Adipocyte (in vitro differentiated cells): ENCODE measurements at regions not wholly inside any gene's neighbourhood (a gene's known extent, or its start where the extent isn't known, plus 50 kb on each side); places are given as distances from the start of the nearest gene placed in this dataset.
"Not testable (repeated sequence)": the region's sequence is repeated elsewhere in the genome, so short reads cannot be mapped to it uniquely, and the experiment has no call there.

Experiments
- DNase-seq: peaks from one replicate; pipeline ENCODE4 v3.0.0-alpha.2; 2015; ENCODE audit warnings: low read depth
- H3K27me3 ChIP-seq: replicated peaks from 2 replicates; pipeline ENCODE4 v1.7.0; 2013; ENCODE audit warnings: mild to moderate bottlenecking, low read length, moderate library complexity; ENCODE audit not compliant: control insufficient read depth, insufficient read depth
- H3K36me3 ChIP-seq: 2 replicates; pipeline ENCODE4 v1.7.0; 2013; ENCODE audit warnings: low read length, mild to moderate bottlenecking, moderate library complexity; ENCODE audit not compliant: control insufficient read depth, insufficient read depth, severe bottlenecking
- H3K4me1 ChIP-seq: 2 replicates; pipeline ENCODE4 v1.7.0; 2013; ENCODE audit warnings: mild to moderate bottlenecking, low read length, moderate library complexity; ENCODE audit not compliant: control insufficient read depth, insufficient read depth
- H3K4me3 ChIP-seq: 2 replicates; pipeline ENCODE4 v1.7.0; 2013; ENCODE audit warnings: mild to moderate bottlenecking, low read length, moderate library complexity
- H3K9ac ChIP-seq: 2 replicates; pipeline ENCODE4 v1.7.0; 2013; ENCODE audit warnings: mild to moderate bottlenecking, low read length, moderate library complexity
- H3K9me3 ChIP-seq: 2 replicates; pipeline ENCODE4 v1.7.0; 2013; ENCODE audit warnings: mild to moderate bottlenecking, low read length, moderate library complexity; ENCODE audit not compliant: control insufficient read depth

DNA sequence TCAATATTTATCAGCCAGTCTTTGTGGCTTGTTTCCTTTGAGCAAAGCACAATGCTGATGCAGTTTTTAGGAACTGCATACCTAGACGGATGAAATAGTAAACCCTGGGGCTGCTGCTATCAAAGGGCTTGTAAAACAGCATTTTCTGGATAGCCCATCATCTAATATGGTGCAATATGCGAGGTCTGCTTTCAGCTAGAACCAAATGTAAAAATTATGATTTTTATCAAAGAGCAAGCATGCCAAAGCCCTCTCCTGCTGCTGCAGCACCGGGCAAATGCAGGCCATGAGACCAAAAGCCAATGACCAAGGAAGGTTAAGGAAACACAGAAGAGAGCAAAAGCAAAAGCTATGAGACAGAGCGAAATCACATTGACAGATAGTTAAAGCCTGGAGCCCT is 1000.4 kb downstream of the MAT2B start:
- H3K4me3 ChIP-seq, result no peak overlapping the region
- H3K9me3 ChIP-seq, result no peaks in the 10 kb centered on the region
- no peaks in the 10 kb centered on the region for H3K36me3 ChIP-seq
- no peaks in the 10 kb centered on the region for H3K27me3 ChIP-seq
- DNase-seq, result no peak
- H3K4me1 ChIP-seq, result peaks cover 17% of the 10 kb centered on the region
- H3K9ac ChIP-seq, result no peak overlapping the region

DNA sequence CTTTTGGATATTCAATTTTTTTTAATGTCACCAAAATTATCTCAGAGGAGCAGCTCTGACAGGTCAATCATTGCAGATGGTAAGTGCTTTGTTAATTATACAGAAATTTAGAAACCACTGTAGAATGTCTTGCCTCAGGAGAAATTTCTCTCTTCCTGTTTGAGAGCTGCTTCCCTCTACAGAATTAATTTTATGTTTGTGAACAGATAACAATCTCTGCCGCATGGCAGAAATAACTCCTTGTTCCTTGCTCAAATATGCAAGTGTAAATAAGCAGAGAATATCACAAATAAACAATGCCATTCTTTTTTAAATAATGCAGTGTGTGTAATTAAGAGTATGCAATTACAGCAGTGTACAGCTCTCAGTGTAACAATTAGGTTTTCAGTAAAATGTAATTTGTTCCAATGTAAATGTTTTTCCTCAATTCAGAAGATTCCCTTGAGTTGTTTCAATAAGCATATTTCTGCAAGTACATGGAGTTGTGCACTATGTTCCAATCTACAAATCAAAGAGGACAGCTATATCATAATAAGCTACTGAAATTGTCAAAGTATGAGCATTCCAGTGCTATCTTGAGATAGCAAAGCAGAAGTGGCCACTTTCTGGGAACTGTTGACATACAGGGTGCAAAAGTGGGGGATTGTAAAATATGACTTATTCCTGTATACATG is 1012.8 kb downstream of the MAT2B start:
- Histone ChIP-seq H3K4me1 (peaks cover 4% of the 10 kb centered on the region), H3K36me3 (no peaks in the 10 kb centered on the region)

DNA sequence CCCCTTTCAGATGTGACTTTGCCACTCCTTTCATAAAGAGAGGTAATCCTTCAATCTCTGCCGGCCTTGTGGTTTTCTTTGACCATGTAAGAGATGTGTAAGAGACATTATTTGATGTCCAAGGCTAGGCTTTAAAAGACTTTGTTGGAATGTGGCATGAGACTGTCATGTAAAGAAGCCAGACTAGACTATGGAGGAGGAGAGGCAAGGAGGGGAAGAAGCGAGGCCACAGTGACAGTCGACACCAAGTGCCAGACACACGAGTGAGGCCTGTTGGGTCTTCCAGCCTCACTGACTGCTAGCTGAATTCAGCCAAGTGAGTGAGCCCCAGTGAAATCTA is 1013.3 kb downstream of the MAT2B start:
- Histone ChIP-seq H3K4me1 (peaks cover 4% of the 10 kb centered on the region), H3K36me3 (no peaks in the 10 kb centered on the region), H3K9ac (no peak overlapping the region), H3K4me3 (no peak overlapping the region), H3K9me3 (no peaks in the 10 kb centered on the region), H3K27me3 (no peaks in the 10 kb centered on the region)
- DNase-seq, result peak; percentile 13

More for the DNA sequence above, 1012.8 kb downstream of the MAT2B start:
- no peak overlapping the region for H3K4me3 ChIP-seq
- H3K9ac ChIP-seq, result no peak overlapping the region
- DNase-seq, result peak; percentile 39
- no peaks in the 10 kb centered on the region for H3K27me3 ChIP-seq
- H3K9me3 ChIP-seq, result no peaks in the 10 kb centered on the region

DNA sequence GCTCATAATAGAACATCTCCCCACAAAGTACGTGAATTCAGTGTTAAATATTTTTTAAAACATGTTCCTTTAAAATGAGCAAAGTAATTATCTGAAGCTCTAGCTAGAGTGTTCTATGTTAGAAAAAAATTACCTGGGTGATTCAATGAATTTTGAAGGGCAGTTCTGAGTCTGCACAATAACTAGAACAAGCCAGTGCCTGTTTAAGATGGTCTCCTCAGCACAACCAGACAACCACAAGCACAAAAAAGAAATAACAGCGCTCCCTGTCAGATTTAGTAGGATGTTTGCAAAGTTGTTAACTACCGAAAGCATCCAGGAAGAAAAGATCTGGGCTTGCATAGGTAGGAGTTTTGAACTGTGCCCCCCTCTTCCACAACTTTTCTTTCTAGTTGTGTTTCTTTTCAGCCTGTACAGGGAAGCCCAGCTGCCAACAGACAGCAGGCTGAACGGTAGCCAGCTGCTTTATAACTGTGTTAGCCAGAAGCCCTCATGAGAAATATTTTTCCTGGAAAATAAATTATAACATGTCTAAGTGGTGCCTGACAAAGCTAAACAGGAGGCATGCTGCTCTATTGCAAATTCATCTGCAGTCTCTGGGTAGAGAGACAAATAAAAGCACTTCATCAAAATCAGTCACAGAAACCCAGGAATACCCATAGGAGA is 1026.9 kb downstream of the MAT2B start:
- Histone ChIP-seq H3K9ac (no peak overlapping the region), H3K36me3 (no peaks in the 10 kb centered on the region), H3K27me3 (no peaks in the 10 kb centered on the region)

DNA sequence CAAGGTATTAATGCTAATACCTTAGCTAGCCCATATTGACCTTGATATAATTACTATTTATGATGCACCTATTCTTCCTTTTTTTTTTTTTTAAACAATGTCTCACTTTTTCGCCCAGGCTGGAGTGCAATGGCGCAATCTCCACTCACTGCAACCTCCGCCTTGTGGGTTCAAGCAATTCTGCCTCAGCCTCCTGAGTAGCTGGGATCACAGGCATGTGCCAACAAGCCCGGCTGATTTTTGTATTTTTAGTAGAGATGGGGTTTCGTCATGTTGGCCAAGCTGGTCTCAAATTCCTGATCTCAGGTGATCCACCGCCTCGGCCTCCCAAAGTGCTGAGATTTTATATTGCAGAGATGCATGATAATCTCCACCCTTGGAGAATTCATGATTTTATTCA is 1028.0 kb downstream of the MAT2B start:
- not testable (repeated sequence) for H3K4me3 ChIP-seq, H3K9ac ChIP-seq, H3K36me3 ChIP-seq, DNase-seq, H3K9me3 ChIP-seq, H3K27me3 ChIP-seq
- H3K4me1 ChIP-seq, result peaks cover 12% of the 10 kb centered on the region

More for the DNA sequence above, 1026.9 kb downstream of the MAT2B start:
- Histone ChIP-seq H3K9me3 (no peaks in the 10 kb centered on the region), H3K4me3 (no peak overlapping the region), H3K4me1 (peaks cover 12% of the 10 kb centered on the region)
- peak; percentile 3 for DNase-seq

DNA sequence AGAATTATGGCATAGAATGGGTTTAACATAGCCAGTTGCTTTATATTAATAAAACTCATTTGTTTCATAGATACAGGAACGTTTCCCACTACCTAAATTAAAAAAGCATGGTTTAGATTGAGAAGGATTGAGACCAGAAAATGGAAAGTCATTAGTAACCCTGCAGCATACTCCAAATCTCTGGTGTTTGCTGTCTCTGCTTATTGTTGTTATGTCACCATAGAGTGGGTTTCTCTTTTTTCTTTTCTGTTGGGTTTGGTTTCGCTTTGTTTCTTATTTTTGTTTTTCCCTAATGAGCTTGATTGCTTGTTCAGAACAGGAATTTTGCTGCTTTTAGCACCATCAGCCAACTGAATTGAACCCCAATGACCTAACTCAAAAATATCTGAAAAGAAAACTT is 1034.8 kb downstream of the MAT2B start:
- Histone ChIP-seq H3K27me3 (no peaks in the 10 kb centered on the region), H3K36me3 (no peaks in the 10 kb centered on the region), H3K9me3 (no peaks in the 10 kb centered on the region), H3K4me3 (no peak overlapping the region), H3K9ac (no peak overlapping the region), H3K4me1 (no peaks in the 10 kb centered on the region)
- DNase-seq, result no peak

DNA sequence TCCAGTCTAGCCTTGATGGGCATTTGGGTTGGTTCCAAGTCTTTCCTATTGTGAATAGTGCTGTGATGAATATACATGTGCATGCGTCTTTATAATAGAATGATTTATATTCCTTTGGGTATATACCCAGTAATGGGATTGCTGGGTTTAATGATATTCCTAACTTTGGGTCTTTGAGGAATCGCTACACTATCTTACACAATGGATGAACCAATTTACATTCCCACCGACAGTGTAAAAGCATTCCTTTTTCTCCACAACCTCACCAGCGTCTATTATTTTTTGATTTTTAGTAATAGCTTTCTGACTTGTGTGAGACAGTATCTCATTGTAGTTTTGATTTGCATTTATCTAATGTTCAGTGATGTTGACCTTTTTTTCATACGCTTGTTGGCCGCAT is 1040.1 kb downstream of the MAT2B start:
- no peaks in the 10 kb centered on the region for H3K9me3 ChIP-seq
- H3K27me3 ChIP-seq, result no peaks in the 10 kb centered on the region
- H3K4me1 ChIP-seq, result no peaks in the 10 kb centered on the region
- no peak overlapping the region for H3K4me3 ChIP-seq
- DNase-seq, result no peak
- no peak overlapping the region for H3K9ac ChIP-seq
- no peaks in the 10 kb centered on the region for H3K36me3 ChIP-seq

DNA sequence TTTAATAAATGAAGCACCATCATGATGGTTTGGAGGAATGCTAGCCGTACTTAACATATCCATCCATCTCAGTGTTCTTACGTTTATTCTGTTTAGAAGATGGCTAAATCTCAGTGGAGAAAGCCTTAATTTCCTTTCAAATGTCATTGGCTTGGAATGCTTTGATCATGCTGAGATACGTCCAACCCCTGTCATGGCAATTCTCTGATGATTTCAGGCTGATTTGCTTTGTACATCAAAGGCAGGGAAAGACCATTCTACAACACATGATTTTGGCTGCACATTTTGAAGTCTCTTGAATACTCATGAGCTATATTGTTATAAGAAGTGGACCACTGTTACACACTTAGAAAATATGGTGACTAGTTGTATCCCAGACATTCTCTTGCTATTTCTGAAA is 1048.4 kb downstream of the MAT2B start:
- Histone ChIP-seq H3K4me3 (no peak overlapping the region), H3K9ac (no peak overlapping the region), H3K9me3 (no peaks in the 10 kb centered on the region), H3K36me3 (no peaks in the 10 kb centered on the region), H3K4me1 (no peaks in the 10 kb centered on the region), H3K27me3 (no peaks in the 10 kb centered on the region)
- DNase-seq, result no peak

DNA sequence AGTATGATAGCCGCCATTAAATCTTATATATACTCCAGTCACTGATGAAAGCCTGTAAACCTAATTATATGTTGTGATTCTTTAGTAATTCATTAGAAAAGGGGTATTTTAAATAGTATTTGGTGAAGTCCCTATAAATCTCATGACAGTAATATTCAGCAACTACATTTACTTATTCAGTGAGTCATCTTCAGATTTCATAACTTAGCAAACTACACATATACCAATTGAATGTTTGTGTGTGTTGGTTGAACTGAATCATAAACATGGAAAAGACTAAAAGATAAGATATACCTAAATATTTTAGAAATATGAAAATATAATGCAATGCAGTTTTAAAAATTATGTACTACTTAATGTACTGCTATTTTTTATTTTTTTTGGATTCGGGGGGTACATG is 1050.4 kb downstream of the MAT2B start:
- Histone ChIP-seq H3K27me3 (no peaks in the 10 kb centered on the region), H3K9ac (no peak overlapping the region)

DNA sequence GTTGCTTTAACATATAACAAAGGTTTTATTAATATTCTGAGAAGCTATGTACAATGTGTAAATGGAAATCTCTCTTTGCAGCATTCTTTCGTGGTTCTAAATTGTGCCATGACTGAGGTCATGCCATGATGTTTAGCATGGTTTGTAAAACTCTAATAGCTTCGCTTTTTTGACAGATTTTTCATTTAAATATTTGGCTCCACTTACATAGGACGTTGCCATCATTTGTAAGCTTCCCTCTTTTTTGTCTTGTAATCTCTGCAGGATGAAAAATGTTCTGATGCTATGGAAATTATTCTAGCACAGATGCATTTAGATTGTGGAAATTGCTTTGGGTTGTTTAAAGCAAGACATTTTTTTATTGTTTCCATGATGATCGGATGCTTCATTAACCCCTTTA is 1054.8 kb downstream of the MAT2B start:
- H3K27me3 ChIP-seq, result no peaks in the 10 kb centered on the region
- H3K4me3 ChIP-seq, result no peak overlapping the region
- no peak for DNase-seq
- H3K4me1 ChIP-seq, result no peaks in the 10 kb centered on the region
- no peaks in the 10 kb centered on the region for H3K36me3 ChIP-seq
- H3K9ac ChIP-seq, result no peak overlapping the region
- H3K9me3 ChIP-seq, result no peaks in the 10 kb centered on the region

More for the DNA sequence above, 1050.4 kb downstream of the MAT2B start:
- Histone ChIP-seq H3K9me3 (no peaks in the 10 kb centered on the region), H3K4me1 (no peaks in the 10 kb centered on the region), H3K4me3 (no peak overlapping the region), H3K36me3 (no peaks in the 10 kb centered on the region)
- peak; percentile 52 for DNase-seq

DNA sequence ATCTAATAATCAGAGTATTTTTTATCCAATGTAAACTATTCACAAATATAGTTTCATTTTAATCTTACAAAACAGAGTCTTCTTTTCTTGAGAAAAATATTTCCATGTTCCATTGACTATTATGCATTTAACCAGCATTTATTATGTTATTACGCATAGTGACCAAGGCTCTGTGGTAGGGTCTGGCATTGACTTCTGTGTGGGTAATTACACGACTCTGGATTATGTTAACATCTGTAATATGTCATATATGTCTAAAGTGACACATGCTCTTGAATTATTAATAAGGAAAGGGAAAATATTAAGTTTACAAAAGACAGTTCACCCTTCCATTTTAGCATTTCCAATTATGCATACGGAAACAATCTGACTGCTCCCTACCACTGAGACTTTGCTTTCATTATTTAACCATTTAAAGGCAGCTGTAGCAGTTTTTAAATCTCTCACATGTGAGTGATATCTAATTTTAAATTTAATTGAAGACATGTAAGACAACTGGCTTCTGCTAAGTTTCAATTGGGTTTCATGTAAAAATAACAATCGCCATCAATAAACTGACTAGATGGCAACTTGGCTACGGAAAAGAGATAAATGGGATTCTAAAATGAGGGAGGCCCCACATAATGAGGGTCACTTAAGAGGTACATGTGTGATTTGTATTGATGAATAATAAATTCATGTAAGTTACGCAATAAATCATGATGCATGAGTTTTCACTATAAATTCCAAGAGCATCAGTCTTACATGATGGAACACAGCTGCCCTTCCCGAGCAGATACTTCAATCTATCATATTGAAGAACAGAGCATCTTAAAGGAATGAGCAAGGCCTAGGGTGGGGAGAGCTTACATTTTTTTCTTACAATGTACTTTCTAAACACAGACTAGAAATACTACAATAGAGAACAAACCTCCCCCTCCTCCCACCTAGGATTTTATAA is 1056.8 kb downstream of the MAT2B start:
- no peak overlapping the region for H3K9ac ChIP-seq
- H3K9me3 ChIP-seq, result no peaks in the 10 kb centered on the region
- no peak overlapping the region for H3K4me3 ChIP-seq
- DNase-seq, result no peak
- no peaks in the 10 kb centered on the region for H3K27me3 ChIP-seq
- no peaks in the 10 kb centered on the region for H3K4me1 ChIP-seq
- H3K36me3 ChIP-seq, result no peaks in the 10 kb centered on the region
